ENCODE measurements at regions not wholly inside any gene's neighbourhood (a gene's known extent, or its start where the extent isn't known, plus 50 kb on each side); places are given as distances from the start of the nearest gene placed in this dataset.
"Not testable (repeated sequence)": the region's sequence is repeated elsewhere in the genome, so short reads cannot be mapped to it uniquely, and the experiment has no call there.

- TF ChIP-seq, protein P1, sequence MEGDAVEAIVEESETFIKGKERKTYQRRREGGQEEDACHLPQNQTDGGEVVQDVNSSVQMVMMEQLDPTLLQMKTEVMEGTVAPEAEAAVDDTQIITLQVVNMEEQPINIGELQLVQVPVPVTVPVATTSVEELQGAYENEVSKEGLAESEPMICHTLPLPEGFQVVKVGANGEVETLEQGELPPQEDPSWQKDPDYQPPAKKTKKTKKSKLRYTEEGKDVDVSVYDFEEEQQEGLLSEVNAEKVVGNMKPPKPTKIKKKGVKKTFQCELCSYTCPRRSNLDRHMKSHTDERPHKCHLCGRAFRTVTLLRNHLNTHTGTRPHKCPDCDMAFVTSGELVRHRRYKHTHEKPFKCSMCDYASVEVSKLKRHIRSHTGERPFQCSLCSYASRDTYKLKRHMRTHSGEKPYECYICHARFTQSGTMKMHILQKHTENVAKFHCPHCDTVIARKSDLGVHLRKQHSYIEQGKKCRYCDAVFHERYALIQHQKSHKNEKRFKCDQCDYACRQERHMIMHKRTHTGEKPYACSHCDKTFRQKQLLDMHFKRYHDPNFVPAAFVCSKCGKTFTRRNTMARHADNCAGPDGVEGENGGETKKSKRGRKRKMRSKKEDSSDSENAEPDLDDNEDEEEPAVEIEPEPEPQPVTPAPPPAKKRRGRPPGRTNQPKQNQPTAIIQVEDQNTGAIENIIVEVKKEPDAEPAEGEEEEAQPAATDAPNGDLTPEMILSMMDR (IDR thresholded peaks at IDR 0.05; ENCODE audit: low read depth, low read length) = no peak
These were observed 1150.6 kb downstream of the TBL1XR1 start for GRCh38 chr3:176046703-176047102.

GRCh38 chr3:176041812-176042211 lies 1155.5 kb downstream of the TBL1XR1 start:
- no peak for DNase-seq (ENCODE audit: extremely low read depth, low read depth)
- TF ChIP-seq, protein P1 (IDR thresholded peaks at IDR 0.05; ENCODE audit: low read depth, low read length) = no peak

More at GRCh38 chr3:176046703-176047102, 1150.6 kb downstream of the TBL1XR1 start:
- DNase-seq (ENCODE audit: extremely low read depth, low read depth) = no peak

DNA sequence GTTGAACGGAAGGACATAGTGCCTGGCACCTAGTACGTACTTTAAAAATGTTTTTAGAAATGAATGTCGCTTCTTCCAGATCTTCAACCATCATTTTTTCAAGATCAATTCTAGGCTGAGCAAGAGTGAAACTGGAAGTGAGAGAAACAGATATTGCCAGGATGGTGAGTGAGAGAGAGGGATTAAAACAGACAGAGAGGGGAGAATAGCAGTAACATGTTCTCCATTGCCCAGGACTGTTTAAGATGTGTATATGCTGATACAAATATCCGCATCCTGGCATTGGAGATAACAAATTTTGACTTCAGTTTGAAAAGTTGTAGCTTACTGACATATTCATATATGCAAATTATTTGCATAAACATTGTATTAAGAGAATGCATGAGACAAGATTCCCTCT lies 1156.1 kb downstream of the TBL1XR1 start:
- no peak for DNase-seq (ENCODE audit: extremely low read depth, low read depth)
- TF ChIP-seq, protein P1 (IDR thresholded peaks at IDR 0.05; ENCODE audit: low read depth, low read length) = no peak

GRCh38 chr3:176037636-176038035 lies 1159.6 kb downstream of the TBL1XR1 start:
- no peak for DNase-seq (ENCODE audit: extremely low read depth, low read depth)

GRCh38 chr3:176032043-176032442 lies 1165.2 kb downstream of the TBL1XR1 start:
- no peak for DNase-seq (ENCODE audit: extremely low read depth, low read depth)
- TF ChIP-seq, protein P1 (IDR thresholded peaks at IDR 0.05; ENCODE audit: low read depth, low read length) = no peak

More at GRCh38 chr3:176037636-176038035, 1159.6 kb downstream of the TBL1XR1 start:
- TF ChIP-seq, protein P1 (IDR thresholded peaks at IDR 0.05; ENCODE audit: low read depth, low read length) = no peak

GRCh38 chr3:176016203-176016602 lies 1157.1 kb downstream of the NAALADL2 start:
- not testable (repeated sequence) for DNase-seq (ENCODE audit: extremely low read depth, low read depth)

DNA sequence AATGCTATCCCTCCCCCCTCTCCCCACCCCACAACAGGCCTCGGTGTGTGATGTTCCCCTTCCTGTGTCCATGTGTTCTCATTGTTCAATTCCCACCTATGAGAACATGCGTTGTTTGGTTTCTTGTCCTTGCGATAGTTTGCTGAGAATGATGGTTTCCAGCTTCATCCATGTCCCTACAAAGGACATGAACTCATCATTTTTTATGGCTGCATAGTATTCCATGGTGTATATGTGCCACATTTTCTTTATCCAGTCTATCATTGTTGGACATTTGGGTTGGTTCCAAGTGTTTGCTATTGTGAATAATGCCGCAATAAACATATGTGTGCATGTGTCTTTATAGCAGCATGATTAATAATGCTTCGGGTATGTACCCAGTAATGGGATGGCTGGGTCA lies 1156.1 kb downstream of the NAALADL2 start:
- not testable (repeated sequence) for DNase-seq (ENCODE audit: extremely low read depth, low read depth)

- TF ChIP-seq, protein P1 (IDR thresholded peaks at IDR 0.05; ENCODE audit: low read depth, low read length) = no peak
- DNase-seq (ENCODE audit: extremely low read depth, low read depth) = no peak
These were observed 1150.1 kb downstream of the NAALADL2 start for GRCh38 chr3:176009256-176009655.

All from AG09319 (cell line).